Suprapubic skin (tissue), 4 donors: ENCODE measurements at regions not wholly inside any gene's neighbourhood (a gene's known extent, or its start where the extent isn't known, plus 50 kb on each side); places are given as distances from the start of the nearest gene placed in this dataset.

Source experiments
- CTCF ChIP-seq, 2 donors: fragments of 200-600 bp in 1 of 2; fragments of 450-650 bp in 1 of 2; sonication (generic) in 1 of 2; IDR thresholded peaks; one replicate each; pipeline ENCODE4 v1.5.1; 2016 to 2019; ENCODE audit warnings: antibody characterized with exemption in 2 of 2, mild to moderate bottlenecking in 1 of 2, moderate library complexity in 1 of 2
- EP300 ChIP-seq: sonication (generic); formaldehyde crosslinking; IDR thresholded peaks from one replicate; pipeline ENCODE4 v1.6.1; 2017; ENCODE audit warnings: antibody characterized with exemption
- POLR2AphosphoS5 ChIP-seq, 3 donors: sonication (generic); formaldehyde crosslinking; IDR thresholded peaks; one replicate each; pipeline ENCODE4 v1.6.1; 2017; ENCODE audit warnings: antibody characterized with exemption in 3 of 3

- TF ChIP-seq CTCF (IDR thresholded peaks at IDR 0.05) (no peak), EP300 (no peak), POLR2AphosphoS5 (IDR thresholded peaks at IDR 0.05) (no peak)
Measured at GRCh38 chr12:88318726-88319125, 176.6 kb downstream of the TMTC3 start.
